22Rv1 (cell line): ENCODE measurements at regions not wholly inside any gene's neighbourhood (a gene's known extent, or its start where the extent isn't known, plus 50 kb on each side); places are given as distances from the start of the nearest gene placed in this dataset.

ENCODE experiments used
- CTCF ChIP-seq: fragments of 450-650 bp; IDR thresholded peaks from 2 replicates; pipeline ENCODE4 v1.5.1; 2017; ENCODE audit warnings: mild to moderate bottlenecking
- ZFX ChIP-seq: fragments of 450-650 bp; IDR thresholded peaks from 2 replicates; pipeline ENCODE4 v1.6.1; 2017; ENCODE audit warnings: antibody characterized with exemption, borderline replicate concordance

GRCh38 chr7:17061443-17061842, 179.7 kb upstream of the AGR3 start:
- TF ChIP-seq CTCF, result no peak
- no peak for TF ChIP-seq ZFX
